GM12874 (cell line): ENCODE measurements at regions not wholly inside any gene's neighbourhood (a gene's known extent, or its start where the extent isn't known, plus 50 kb on each side); places are given as distances from the start of the nearest gene placed in this dataset.

Experiments
- CTCF ChIP-seq: IDR thresholded peaks from 2 replicates; pipeline ENCODE4 v1.5.1; 2011; ENCODE audit warnings: low read depth, mild to moderate bottlenecking, control low read depth, low read length, moderate library complexity; ENCODE audit not compliant: insufficient read depth

- no peak for TF ChIP-seq CTCF
These were observed 158.2 kb upstream of the NFIA start for GRCh38 chr1:60924165-60924564.

GRCh38 chr1:60923389-60924087 lies 158.8 kb upstream of the NFIA start:
- TF ChIP-seq CTCF, result no peak

- TF ChIP-seq CTCF, result no peak
These were observed 160.1 kb upstream of the NFIA start for GRCh38 chr1:60922304-60922703.

GRCh38 chr1:60921175-60921574 lies 161.2 kb upstream of the NFIA start:
- no peak for TF ChIP-seq CTCF

- TF ChIP-seq CTCF, result no peak
These were observed 161.8 kb upstream of the NFIA start for GRCh38 chr1:60920561-60920960.

- no peak for TF ChIP-seq CTCF
These were observed 163.5 kb upstream of the NFIA start for GRCh38 chr1:60918867-60919266.

- no peak for TF ChIP-seq CTCF
These were observed 165.5 kb upstream of the NFIA start for GRCh38 chr1:60916906-60917305.
